NCI-H2029 treated with DMSO at 0.1 percent for 48 hours (cell line): ENCODE measurements at regions not wholly inside any gene's neighbourhood (a gene's known extent, or its start where the extent isn't known, plus 50 kb on each side); places are given as distances from the start of the nearest gene placed in this dataset.
"Not testable (repeated sequence)": the region's sequence is repeated elsewhere in the genome, so short reads cannot be mapped to it uniquely, and the experiment has no call there.

Source experiments
- DNase-seq: peaks from one replicate; lab custom pipeline; 2025; lab: John Stamatoyannopoulos, UW

DNA sequence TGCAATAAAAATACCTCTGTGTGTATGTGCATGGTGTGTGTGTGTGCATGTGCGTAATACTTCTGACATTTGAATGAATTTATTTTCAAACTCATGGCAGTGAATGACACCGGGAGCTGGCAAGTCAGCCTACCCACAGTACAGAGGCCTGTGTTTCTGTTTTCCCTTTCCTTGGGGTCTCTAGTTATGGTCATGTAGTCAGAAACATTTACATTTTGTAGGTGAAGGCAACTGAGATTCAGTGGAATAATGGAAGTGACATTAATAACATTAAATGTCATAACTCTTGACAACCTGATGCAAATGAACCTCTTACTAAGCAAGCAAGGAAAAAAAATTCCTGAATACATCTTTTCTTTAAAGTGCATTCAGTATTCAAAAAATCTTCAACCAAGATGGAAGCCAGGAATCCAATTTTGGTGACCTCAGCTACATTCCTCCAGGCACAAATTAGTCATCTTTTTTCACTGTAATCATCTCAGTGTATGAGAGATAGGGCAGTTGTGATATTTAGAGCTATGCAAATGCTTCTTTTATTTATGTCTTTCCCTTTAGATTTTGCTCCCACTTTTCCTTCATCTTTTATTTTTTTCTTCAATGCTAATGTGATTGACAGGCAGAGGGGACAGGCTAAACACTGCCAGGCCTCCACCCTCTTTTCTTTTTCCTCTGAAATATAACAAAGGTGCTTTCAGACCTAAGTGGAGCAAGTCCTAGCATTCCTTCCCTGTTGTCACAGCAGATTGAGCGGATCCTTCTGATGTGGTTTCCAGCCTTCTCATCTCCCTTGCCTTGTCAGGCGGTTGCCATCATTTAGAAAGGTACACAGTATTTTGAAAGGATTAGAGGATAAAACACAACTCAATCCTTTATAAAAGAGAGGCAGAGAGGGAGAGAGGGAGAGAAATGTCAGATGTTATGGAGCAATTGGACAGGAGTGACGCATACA, 569.8 kb upstream of the ADAMTS16 start:
- no peak for DNase-seq

DNA sequence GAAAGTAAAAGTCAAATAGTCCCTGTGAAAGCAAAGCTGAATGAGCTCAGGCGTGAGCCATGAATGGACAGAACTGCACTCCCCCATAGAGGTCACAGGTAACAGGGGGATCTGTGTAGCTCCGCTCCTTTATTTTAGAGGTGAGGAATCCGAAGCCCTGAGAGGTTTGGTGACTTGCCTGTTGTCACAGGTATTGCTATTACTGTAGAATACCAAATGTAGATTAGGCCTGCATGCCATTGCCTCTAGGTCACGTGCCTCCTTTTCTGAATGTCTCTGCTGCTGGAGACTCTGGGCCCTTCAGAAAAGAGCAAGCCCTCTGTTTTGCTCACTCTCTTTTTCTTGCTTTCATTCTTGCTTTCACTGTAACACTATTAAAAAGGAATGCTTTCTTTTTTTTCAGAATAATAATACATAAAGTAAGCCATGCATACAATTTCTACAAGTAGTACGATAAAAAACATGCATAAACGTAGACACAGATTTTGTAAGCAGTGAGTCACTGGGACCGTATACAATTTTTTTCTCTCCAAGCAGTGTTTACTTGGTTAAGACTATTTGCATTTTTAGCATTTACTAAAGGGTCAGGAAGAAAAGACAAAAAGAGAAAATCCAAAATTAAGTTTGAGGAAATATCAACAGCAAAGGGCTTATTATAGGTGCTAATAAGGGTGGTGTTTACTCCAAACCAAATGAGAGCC, 568.7 kb upstream of the ADAMTS16 start:
- DNase-seq = no peak

DNA sequence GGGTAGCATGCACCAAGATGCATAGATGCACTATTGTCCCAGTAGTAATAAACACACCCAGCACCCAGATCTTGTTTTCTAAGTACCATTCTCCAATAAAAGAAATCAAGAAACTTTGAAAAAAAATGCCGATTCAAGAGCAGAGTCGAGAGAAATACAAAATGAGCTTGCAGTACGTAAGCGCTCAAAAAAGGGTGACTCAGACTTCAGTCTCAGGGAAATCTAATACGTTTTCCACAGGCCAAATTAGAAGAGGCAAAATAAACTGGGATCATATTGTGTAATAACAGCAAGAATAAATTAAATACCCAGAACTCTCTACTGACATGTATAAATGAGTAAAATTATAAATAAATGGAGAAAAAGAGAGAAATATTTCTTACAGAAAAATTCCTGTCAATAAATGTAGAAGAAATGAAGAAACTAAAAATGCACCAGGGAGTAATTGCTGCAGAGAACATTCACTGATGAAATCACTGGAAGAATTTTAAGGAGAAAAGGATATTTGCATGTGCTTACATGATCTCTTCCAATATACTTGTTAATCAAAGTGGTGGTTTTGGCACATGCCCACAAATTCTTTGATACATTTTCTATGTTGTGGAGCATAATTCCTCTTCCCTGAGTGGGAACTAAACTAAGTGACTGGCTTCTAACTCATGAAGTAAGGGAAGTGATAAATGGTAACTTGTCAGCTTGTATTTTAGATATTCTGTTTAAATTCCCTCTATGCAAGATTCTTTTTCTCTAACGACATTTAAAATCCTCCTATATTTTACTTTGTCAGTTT, 567.6 kb upstream of the ADAMTS16 start:
- no peak for DNase-seq

DNA sequence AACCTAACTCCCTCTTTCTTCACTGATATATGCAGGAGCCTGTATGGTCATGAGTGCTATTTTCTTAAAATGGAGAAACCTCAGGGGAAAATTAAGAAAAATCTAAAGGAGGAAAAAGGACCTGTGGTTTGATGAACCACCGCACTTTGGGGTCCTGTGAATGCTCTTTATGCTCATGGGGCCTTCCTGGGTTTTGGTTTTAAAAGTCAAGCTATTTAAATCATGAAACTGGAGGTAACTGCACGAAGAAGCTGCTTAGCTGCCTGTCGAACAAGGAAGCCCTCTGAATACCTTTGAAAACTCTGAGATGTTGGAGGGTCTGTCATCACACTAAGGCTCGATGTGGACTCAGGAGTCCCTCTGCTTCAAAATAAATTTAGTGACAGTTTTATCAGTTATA, 564.5 kb upstream of the ADAMTS16 start:
- no peak for DNase-seq

DNA sequence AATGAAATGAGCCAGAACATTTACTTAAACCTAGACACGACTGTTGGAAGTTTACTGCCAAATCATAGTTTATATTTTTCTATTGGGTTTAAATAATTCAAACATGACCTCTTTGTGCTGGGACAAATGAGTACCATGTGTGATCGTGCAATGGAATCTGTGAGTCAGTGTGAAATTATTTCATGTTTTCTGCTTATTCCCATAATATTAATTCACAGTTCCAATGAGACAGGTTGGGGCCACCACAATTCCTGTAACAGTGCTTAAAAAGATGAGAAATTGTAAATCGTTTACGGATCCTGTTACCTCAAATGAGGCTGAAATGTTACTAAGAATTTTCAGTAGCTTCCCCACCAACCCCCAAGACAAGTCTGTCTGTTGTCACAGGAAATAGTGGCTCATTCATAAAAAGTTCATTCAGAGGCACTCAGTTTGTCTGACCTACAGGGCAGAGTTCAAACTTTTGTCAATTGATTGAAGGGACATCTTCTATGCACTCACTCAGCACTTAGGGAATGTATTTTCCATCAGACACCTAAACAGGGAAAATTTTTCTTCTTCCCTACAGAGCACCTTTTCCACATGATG, 563.9 kb upstream of the ADAMTS16 start:
- DNase-seq = no peak

DNA sequence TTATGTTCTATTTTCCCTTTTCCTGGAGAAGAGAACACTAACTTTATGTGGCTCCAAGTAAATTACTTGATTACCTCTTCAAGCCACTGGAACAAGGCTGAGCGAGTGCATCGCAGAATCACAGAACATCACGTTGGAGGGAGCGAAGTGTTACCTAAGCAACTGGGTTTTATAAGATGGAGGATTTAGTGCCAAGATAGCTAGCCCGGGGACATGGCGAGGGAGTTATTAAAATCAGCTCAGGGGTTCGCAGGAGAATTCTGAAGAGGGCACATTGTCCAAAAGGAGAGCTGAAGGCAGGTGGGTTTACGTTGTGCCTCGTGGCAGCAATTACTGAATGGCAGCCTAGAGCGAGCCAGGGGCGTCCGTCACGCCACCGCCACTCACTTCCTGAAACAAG, 563.2 kb upstream of the ADAMTS16 start:
- DNase-seq = no peak

DNA sequence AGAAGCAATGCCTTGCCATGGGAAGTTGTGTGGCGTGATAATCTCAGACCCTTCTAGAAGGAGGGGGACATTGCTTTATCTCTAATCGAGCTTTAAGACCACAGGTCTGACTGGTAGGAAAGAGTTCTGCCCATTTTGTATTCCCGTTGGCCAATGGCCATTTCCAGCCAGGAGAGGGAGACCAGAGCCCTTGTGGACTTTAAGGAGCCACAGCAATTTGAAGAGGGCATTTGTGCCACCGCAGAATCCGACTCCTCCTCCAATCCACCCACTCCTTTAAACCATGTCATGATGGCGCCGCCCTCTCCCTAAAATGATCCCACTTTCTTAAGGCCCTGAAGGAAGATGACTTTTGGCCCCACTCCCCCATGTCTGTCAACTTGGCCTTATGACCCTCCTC, 560.5 kb upstream of the ADAMTS16 start:
- no peak for DNase-seq

DNA sequence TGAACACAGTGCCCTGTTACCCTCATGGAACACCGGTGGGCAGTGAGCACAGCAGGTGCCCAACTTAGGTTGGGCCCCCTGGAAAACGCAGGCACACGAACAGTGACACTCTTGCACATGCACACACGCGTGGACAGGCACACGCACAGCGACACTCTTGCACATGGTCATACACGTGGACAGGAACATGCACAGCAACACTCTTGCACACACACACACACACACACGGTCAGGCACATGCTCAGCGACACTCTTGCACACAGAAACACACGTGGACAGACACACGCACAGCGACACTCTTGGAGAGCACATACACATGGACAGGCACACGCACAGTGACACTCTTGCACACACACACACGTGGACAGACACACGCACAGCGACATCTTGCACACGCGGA, 559.4 kb upstream of the ADAMTS16 start:
- DNase-seq = no peak

DNA sequence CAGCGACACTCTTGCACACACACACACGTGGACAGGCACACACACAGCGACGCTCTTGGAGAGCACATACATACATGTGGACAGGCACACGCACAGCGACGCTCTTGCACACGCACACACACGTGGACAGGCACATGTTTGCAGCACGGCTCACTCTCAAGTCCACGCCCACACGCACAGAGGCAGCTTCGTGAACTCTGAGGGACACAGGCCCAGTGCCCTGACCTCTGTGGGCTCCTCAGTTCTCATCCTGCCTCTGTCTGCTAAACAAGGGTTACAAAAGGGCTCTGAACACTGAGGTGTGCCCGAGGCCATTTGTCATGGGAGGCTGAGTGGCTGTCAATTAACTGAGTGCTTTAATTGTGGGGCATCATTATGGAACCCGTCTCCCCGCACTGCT, 558.8 kb upstream of the ADAMTS16 start:
- DNase-seq = no peak

DNA sequence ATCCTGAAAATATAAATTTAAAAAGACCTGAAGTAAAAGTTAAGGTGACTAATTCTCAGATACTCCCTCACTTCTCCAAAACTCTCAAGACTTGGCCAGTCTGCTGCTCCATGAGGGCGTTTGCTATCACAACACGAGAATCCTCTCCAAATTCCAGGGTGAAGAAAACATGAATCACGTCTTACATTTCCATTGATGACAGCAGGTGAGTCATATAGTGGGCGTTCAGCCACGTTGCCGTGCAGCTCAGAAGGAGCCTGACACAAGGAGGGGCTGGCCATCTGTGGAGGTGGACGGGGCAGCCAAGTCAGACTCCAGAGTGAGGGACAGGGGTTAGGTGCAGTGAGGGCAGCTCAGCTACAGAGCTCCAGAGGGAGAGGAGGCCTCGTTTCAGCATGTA, 555.1 kb upstream of the ADAMTS16 start:
- DNase-seq = no peak

DNA sequence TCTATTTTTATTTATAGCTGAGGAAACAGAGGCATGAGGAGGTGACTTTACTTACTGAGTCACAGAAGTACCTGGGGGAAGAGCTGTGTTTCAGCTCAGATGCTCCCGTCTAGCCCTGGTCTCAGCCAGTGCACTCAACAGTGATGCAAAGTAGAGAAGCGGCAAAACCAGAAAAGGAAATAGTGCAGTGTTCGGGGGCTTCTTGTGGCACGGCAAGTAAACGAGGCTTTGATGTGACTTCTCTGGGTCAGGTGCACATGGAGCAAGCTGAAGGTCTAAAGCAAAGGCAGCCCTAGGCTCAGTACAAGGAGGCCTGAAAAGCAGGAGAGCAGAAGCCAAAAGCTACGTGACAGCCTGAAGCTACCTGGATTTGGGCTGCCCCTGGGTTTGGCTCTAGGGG, 526.7 kb upstream of the ADAMTS16 start:
- no peak for DNase-seq

DNA sequence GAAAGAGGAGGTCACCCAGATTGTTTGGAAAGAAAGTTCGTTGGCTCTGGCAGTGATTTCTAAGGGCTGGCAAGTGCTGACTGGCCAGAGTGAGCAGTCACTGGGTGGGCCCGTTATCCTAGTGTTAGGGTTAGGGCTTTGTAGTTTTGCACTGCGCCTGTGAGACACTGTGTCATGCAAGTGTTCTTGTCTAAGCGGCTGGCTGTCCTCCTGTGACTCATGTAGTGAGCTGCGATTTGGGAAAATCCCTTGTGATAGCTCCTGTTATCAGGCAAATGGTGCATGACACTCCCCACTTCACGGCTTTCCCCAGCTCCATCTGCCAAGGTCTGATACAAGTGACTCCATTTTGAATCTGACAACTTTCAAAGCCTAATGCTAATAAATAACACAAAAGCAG, 526.0 kb upstream of the ADAMTS16 start:
- no peak for DNase-seq

DNA sequence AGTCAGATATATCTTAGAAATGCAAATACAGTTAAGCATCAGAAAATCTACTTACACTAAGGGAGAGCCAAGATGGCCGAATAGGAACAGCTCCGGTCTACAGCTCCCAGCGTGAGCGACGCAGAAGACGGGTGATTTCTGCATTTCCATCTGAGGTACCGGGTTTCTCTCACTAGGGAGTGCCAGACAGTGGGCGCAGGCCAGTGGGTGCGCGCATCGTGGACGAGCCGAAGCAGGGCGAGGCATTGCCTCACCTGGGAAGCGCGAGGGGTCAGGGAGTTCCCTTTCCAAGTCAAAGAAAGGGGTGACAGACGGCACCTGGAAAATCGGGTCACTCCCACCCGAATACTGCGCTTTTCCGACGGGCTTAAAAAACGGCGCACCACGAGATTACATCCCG, 524.8 kb upstream of the ADAMTS16 start:
- not testable (repeated sequence) for DNase-seq

DNA sequence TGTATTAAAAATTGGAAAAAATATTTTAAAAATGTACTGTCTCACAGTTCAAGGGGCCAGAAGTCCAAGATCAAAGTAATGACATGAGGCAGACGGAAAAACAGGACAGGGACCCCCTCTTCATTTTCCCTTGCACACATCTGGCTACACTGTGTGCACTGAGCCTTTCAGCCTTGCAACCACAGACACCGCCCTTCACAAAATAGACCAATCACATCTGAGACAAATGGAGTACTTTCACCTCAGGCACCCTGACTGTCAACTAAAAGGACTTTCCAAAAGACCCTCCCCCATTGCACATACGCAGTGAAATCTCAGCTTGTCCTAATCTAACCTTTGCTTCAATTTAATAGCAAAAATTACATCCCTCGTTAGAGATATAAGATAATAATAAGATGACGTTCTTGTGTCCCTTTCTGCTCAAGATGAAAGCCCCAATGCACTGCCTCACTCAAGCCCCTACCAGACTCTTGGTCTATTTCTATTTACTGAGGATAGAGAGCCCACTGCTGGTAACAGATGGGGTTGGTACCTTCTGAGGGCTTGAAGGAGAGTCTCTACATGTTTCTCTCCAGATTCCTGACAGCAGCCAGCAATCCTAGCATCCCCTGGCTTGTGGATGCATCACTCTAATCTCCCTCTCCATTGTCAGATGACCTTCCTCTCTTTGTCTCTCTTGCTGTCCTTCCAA, 514.8 kb upstream of the ADAMTS16 start:
- DNase-seq = no peak

DNA sequence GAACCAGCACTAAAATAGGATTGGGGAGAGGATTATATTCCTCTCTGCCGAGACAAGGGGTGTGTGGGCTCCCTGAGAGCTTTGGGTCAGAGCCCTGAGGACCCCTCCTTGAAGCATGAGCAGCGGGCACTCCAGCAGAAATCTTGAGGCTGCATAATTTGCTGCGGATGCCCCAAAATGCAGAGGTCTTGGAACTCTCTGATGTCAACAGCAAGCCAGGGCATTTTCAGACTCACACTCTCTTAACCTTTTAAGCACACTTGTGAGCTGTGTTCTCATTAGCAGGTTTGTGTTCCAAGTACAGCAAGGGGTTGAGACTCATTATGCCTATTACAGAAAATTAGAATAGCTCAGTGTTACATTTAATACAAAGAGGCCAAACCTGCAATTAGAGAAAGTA, 513.0 kb upstream of the ADAMTS16 start:
- DNase-seq = no peak

DNA sequence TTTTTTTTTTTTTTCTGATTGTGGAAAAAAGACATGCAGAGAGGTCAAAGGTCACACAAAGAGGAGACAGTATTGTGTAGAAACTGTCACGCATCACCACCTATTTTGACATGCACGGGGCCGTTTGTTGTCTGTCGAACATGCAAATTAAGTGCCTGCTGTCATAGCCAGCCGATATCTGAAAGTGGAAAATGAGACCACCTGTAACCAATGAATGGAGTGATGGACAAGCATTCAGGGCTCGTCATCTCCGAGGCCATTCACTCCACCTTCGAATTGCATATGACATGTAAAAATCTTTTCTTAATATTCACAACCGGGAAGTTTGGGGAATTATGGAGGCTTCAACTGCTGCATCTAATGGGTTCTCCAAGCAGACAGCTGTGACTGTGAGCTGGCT, 512.2 kb upstream of the ADAMTS16 start:
- DNase-seq = no peak

DNA sequence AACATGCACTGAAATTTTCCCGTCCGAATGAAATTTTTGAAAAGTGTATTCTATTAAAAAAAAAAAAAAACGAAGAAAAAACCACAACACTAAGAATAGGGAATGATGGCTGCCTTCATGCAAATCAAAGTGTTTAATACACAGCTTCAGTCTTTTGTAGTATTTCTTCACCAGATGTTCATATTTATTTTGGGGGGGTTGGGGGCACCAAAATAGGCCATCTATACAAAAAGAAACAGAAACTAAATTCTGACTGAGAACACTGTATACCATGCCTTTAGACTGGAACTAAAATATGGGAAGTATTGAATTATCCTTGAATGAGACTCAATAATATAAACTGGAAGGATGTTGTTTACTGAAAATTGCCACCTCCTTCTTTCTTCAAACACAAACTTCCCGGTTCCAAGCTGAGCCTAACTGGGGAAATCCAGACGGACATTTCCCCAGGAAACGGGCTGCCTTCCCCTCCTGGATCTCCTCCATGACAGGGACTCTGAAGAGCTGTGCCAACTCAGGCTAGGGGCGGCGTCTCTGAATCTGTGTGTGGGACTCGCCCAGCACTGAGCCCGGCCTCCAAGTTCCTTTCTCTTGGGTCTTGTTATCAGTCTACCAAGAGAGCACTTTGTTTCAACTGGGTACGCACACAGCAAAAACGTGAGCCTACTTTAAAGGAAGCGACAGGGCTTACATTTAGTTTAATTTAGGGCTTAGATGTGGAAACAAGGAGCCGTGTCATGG, 511.3 kb upstream of the ADAMTS16 start:
- DNase-seq = no peak

DNA sequence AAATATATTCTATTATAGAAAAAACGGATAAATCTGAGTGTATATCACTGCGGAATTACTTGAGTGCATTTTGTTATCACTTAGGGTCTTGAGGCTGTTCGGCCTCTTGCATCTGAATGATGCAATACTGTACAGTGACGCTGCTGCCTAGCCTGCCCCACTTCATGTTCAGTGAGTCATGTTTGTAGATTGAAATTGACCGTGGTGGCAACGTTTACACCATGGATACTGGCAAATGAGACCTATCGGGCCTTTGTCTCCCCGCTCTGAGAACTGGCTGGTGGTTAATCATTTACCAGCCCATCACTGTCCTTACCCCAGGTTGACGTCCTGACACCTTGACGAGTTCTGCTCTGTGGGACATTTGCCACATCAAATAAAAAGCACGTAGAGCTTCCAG, 510.1 kb upstream of the ADAMTS16 start:
- no peak for DNase-seq

DNA sequence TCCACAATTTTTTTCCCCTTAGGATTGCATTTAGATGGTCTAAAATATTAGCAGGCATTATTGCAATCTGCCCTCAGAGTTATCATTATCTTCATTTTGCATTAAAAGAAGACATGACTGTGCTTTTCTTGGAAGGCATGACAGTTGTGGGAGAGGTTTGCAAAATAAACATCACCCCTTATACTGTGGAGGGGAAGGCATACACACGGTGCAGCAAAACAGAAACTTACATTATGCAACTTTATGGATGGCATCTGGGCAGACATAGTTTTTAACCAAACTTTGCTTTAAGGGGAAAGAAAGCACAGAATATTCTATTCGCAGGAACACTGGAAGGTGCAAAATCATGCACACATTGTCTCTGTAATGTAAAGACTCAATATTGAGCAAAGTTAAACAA, 505.8 kb upstream of the ADAMTS16 start:
- no peak for DNase-seq

DNA sequence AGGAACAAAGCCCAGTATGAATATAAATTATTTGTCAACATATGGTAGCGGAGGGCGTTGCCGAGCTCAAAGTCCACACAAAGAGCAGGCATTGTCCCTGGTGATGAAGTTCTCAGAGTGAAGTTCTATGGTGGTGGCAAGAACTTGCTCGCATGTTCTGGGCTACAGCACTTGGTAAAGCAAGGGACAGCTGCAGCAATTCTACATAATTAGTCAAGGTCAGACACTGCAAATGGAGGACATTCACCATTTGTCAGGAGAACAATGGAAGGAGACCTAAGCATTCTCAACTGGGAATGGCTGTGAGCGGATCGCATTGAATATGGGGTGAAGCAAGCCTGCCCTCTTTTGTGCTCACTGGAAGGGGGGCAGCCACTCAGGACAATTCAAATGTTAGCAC, 503.8 kb upstream of the ADAMTS16 start:
- no peak for DNase-seq

DNA sequence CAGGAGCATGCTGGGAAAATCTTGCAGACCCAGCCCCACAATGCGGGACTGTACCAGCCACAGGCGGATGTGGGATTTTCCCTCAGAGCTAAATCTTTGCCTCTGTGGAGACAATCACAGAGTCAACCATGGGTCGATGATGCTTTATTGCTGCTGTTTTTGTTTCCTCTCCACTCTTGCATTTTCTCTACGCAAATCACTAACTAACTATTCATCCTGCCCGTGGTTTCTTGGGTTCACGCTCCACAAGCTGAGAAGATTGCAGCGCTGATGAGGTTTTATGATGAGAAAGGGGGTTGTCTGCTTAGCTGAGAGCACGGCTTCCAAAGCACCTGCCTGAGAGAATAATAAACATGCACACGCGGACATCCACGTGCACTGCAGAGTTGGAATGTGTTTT, 500.2 kb upstream of the ADAMTS16 start:
- DNase-seq = no peak
